Pancreas (tissue), 10 donors: ENCODE measurements at regions not wholly inside any gene's neighbourhood (a gene's known extent, or its start where the extent isn't known, plus 50 kb on each side); places are given as distances from the start of the nearest gene placed in this dataset.
A peak's percentile ranks its signal among the peaks of the same experiment; 100 is the strongest.

Source experiments
- ATAC-seq, 4 donors: fragments of 200-7000 bp; cut with Tn5 transposase; one replicate each; pipeline versions ENCODE4 v1.8.0 to v1.9.1; 2020; ENCODE audit warnings: mild to moderate bottlenecking in 4 of 4, moderate library complexity in 4 of 4
- DNase-seq, 6 donors: peaks; one replicate each; pipeline ENCODE4 v3.0.0-alpha.2; 2020
- FAIRE-seq: peaks from 2 replicates; lab custom pipeline; 2012; peaks lifted over from hg19 to GRCh38; lab: Jason Lieb, UNC
- H3K27ac ChIP-seq, 4 donors: fragments of 200-600 bp; sonication (generic); 1 replicate in 3 of 4; 2 replicates in 1 of 4; pipeline versions ENCODE4 v1.5.0 to v1.8.0; 2020
- H3K27me3 ChIP-seq, 4 donors: fragments of 200-600 bp; one replicate each; pipeline ENCODE4 v1.8.0; 2021
- H3K36me3 ChIP-seq, 3 donors: fragments of 200-600 bp; sonication (generic) in 1 of 3; one replicate each; pipeline versions ENCODE4 v1.5.0 to v1.8.0; 2020 to 2021
- H3K4me1 ChIP-seq, 3 donors: fragments of 200-600 bp; one replicate each; pipeline ENCODE4 v1.8.0; 2021
- H3K4me3 ChIP-seq, 4 donors: fragments of 200-600 bp; sonication (generic) in 2 of 4; one replicate each; pipeline versions ENCODE4 v1.5.0 to v1.8.0; 2020 to 2021
- H3K9me3 ChIP-seq, 4 donors: fragments of 200-600 bp; one replicate each; pipeline ENCODE4 v1.8.0; 2021
- WGBS, 2 donors: extraction: QIAGEN DNeasy Blood & Tissue Kit; methylation state at CpG; one replicate each; pipeline ENCODE4 v1.1.7; 2013; 5-methylcytosine and 5-hydroxymethylcytosine counted together
- intact Hi-C, 3 donors: fragments of 100-400 bp; cut with DNase I; formaldehyde crosslinking; loops; one replicate each; pipeline versions ENCODE4 v1.11.1 to v1.14.2; 2022
- TF ChIP-seq, protein P1 (sequence below), 4 donors: fragments of 200-600 bp; sonication (generic) in 3 of 4; IDR thresholded peaks; one replicate each; pipeline versions ENCODE4 v1.5.0 to v1.8.0; 2021; ENCODE audit warnings: antibody characterized with exemption in 4 of 4
- donor health status: healthy with polysubstance abuse.
- donor health status: DM: no; HTN: no; CAD: no; lungs with moderate emphysema.
- donor health status: DM: no; HTN: no; CAD: no.
- donor health status: control.
- donor health status: control.
- donor health status: Bipolar disorder and iron deficiency.
- donor health status: DM: yes; HTN: yes; CAD: no.
- donor health status: DM: no; HTN: no; CAD: no.
- donor health status: DM: no; HTN: no; CAD: no.
- donor health status: DM: yes; HTN: yes; CAD: no.

- no peak overlapping the region for H3K27ac ChIP-seq
- no peaks in the 10 kb centered on the region for H3K4me1 ChIP-seq
- DNase-seq (no peak), FAIRE-seq (no peak), ATAC-seq (no peak)
- no peak overlapping the region for H3K4me3 ChIP-seq
- no peaks in the 10 kb centered on the region for H3K27me3 ChIP-seq
- intact Hi-C loops = no loop called here
- TF ChIP-seq, protein P1, sequence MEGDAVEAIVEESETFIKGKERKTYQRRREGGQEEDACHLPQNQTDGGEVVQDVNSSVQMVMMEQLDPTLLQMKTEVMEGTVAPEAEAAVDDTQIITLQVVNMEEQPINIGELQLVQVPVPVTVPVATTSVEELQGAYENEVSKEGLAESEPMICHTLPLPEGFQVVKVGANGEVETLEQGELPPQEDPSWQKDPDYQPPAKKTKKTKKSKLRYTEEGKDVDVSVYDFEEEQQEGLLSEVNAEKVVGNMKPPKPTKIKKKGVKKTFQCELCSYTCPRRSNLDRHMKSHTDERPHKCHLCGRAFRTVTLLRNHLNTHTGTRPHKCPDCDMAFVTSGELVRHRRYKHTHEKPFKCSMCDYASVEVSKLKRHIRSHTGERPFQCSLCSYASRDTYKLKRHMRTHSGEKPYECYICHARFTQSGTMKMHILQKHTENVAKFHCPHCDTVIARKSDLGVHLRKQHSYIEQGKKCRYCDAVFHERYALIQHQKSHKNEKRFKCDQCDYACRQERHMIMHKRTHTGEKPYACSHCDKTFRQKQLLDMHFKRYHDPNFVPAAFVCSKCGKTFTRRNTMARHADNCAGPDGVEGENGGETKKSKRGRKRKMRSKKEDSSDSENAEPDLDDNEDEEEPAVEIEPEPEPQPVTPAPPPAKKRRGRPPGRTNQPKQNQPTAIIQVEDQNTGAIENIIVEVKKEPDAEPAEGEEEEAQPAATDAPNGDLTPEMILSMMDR (IDR thresholded peaks at IDR 0.05) = no peak
- H3K36me3 ChIP-seq = no peaks in the 10 kb centered on the region
- no peaks in the 10 kb centered on the region for H3K9me3 ChIP-seq
- 42 to 66% methylated on average over 1 of the region's 1 CpG for WGBS, 2 donors
Observed at GRCh38 chr5:104998572-104998971, 1436.0 kb upstream of the NUDT12 start.

DNA sequence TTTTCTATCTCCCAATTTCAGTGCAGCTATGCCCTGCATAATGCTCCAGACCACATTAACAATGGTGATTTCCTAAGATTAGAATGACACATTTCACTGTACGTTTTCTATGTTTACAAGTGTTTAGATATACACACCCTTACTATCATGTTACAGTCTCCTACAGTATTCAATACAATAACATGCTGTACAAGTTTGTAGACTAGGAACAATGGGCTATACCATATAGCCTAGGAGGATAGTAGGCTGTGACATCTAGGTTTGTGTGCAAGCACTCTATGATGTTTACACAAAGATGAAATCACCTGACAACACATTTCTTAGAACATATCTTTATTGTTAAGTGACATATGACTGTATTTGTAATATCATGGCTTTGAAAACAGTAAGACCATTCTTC, 1435.6 kb upstream of the NUDT12 start:
- TF ChIP-seq, protein P1 (IDR thresholded peaks at IDR 0.05) = no peak
- FAIRE-seq (no peak), DNase-seq (no peak), ATAC-seq (no peak)
- H3K4me3 ChIP-seq = no peak overlapping the region
- no peaks in the 10 kb centered on the region for H3K27me3 ChIP-seq
- H3K27ac ChIP-seq = no peak overlapping the region
- WGBS, 2 donors = 41 to 44% methylated on average over 1 of the region's 1 CpG
- H3K9me3 ChIP-seq = no peaks in the 10 kb centered on the region
- intact Hi-C loops = no loop called here
- H3K36me3 ChIP-seq = no peaks in the 10 kb centered on the region
- H3K4me1 ChIP-seq = no peaks in the 10 kb centered on the region

GRCh38 chr5:104987074-104987473, 1424.5 kb upstream of the NUDT12 start:
- intact Hi-C loops = no loop called here
- FAIRE-seq = no peak

DNA sequence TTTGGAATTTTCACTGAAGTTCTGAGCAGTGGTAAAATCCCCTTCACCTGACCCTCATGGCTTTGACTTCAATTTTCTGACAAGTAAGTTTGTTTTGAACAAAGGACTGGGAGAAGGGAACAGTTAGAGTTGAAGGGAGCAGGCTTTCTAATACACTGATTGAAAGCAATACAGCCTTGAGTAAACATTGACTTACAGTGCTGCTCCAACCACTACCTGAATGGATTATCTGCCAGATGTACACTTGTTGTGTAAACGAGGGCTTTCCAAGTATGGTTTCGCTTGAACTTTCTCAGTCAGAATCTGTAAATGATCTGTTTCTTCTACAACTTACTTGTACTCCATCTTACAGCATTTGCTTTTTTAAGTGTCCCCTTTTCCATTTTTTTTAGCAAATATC, 1414.9 kb upstream of the NUDT12 start:
- H3K27ac ChIP-seq = no peak overlapping the region
- TF ChIP-seq, protein P1 (IDR thresholded peaks at IDR 0.05) = no peak
- FAIRE-seq = no peak
- no peak for DNase-seq
- no peaks in the 10 kb centered on the region for H3K9me3 ChIP-seq
- no peak overlapping the region for H3K4me3 ChIP-seq
- no peaks in the 10 kb centered on the region for H3K4me1 ChIP-seq
- intact Hi-C loops = no loop called here
- H3K27me3 ChIP-seq = no peaks in the 10 kb centered on the region
- H3K36me3 ChIP-seq = no peaks in the 10 kb centered on the region
- 9 to 17% methylated on average over 2 of the region's 2 CpGs for WGBS, 2 donors
- ATAC-seq = peak in 1 of 4 donors; percentile 34

More at GRCh38 chr5:104987074-104987473, 1424.5 kb upstream of the NUDT12 start:
- DNase-seq (no peak), ATAC-seq (no peak)
- no peaks in the 10 kb centered on the region for H3K4me1 ChIP-seq
- no peaks in the 10 kb centered on the region for H3K9me3 ChIP-seq
- H3K4me3 ChIP-seq = no peak overlapping the region
- TF ChIP-seq, protein P1 (IDR thresholded peaks at IDR 0.05) = no peak
- no peaks in the 10 kb centered on the region for H3K27me3 ChIP-seq
- H3K36me3 ChIP-seq = no peaks in the 10 kb centered on the region
- no peak overlapping the region for H3K27ac ChIP-seq

GRCh38 chr5:104967806-104968410, 1405.3 kb upstream of the NUDT12 start:
- no peaks in the 10 kb centered on the region for H3K9me3 ChIP-seq
- FAIRE-seq = no peak
- no peak overlapping the region for H3K27ac ChIP-seq
- TF ChIP-seq, protein P1 (IDR thresholded peaks at IDR 0.05) = no peak
- no peak for ATAC-seq
- no peaks in the 10 kb centered on the region for H3K27me3 ChIP-seq
- intact Hi-C loops = no loop called here
- no peak overlapping the region for H3K4me3 ChIP-seq
- no peaks in the 10 kb centered on the region for H3K36me3 ChIP-seq
- 67 to 77% methylated on average over 4 of the region's 4 CpGs for WGBS, 2 donors
- DNase-seq = no peak
- H3K4me1 ChIP-seq = no peaks in the 10 kb centered on the region
